CD4-positive, alpha-beta T cell (primary cell): ENCODE measurements at regions not wholly inside any gene's neighbourhood (a gene's known extent, or its start where the extent isn't known, plus 50 kb on each side); places are given as distances from the start of the nearest gene placed in this dataset.

Experiments used
- ATAC-seq: fragments of 200-7000 bp; cut with Tn5 transposase; one replicate; pipeline ENCODE4 v1.10.0; 2022; ENCODE audit warnings: mild to moderate bottlenecking; ENCODE audit not compliant: poor library complexity
- CTCF ChIA-PET: fragments of 350-600 bp; sonication (Branson Sonifier 250); formaldehyde crosslinking; loops from one replicate; lab custom pipeline; 2021; ENCODE audit warnings: antibody characterized with exemption, inconsistent platforms; lab: Charles Lee
- POLR2A ChIA-PET: fragments of 350-600 bp; sonication (Branson Sonifier 250); formaldehyde crosslinking; loops from one replicate; lab custom pipeline; 2021; ENCODE audit warnings: antibody characterized with exemption, inconsistent platforms; lab: Charles Lee
- DNase-seq, 14 experiments: peaks; one replicate each; pipeline ENCODE4 v3.0.0-alpha.2; 2013 to 2020; ENCODE audit warnings: mixed read lengths in 2 of 14
- H3K27ac ChIP-seq, 2 donors: one replicate each; pipeline versions ENCODE4 v1.5.1 to v1.7.0; 2013; ENCODE audit warnings: low read length in 2 of 2, low read depth in 1 of 2, mild to moderate bottlenecking in 1 of 2
- H3K27me3 ChIP-seq, 2 experiments: 1 replicate in 1 of 2; 2 replicates in 1 of 2; pipeline versions ENCODE4 v1.6.1 to v1.7.0; 2013; ENCODE audit warnings: low read length in 2 of 2, control low read depth in 1 of 2, mild to moderate bottlenecking in 1 of 2, moderate library complexity in 1 of 2; ENCODE audit not compliant: insufficient read depth in 2 of 2, control insufficient read depth in 1 of 2
- H3K36me3 ChIP-seq: one replicate; pipeline ENCODE4 v1.6.1; 2013; ENCODE audit warnings: low read length, control low read depth; ENCODE audit not compliant: insufficient read depth
- H3K4me1 ChIP-seq: one replicate; pipeline ENCODE4 v1.6.1; 2013; ENCODE audit warnings: low read length, control low read depth; ENCODE audit not compliant: insufficient read depth
- H3K4me3 ChIP-seq: one replicate; pipeline ENCODE4 v1.5.1; 2013; ENCODE audit warnings: mild to moderate bottlenecking, low read length, moderate library complexity
- H3K9me3 ChIP-seq, 2 experiments: 1 replicate in 1 of 2; 2 replicates in 1 of 2; pipeline versions ENCODE4 v1.6.1 to v1.7.0; 2013; ENCODE audit warnings: low read length in 2 of 2, mild to moderate bottlenecking in 2 of 2, control low read depth in 1 of 2, moderate library complexity in 1 of 2; ENCODE audit not compliant: control insufficient read depth in 1 of 2, insufficient read depth in 1 of 2
- H3K27ac Mint-ChIP-seq: one replicate; pipeline ENCODE4 v1.8.0; 2020; ENCODE audit warnings: mixed read lengths
- H3K27me3 Mint-ChIP-seq: one replicate; pipeline ENCODE4 v1.8.0; 2021; ENCODE audit warnings: mixed read lengths
- H3K36me3 Mint-ChIP-seq: one replicate; pipeline ENCODE4 v1.8.0; 2021; ENCODE audit warnings: low read depth, mixed read lengths
- H3K4me1 Mint-ChIP-seq: one replicate; pipeline ENCODE4 v1.8.0; 2021; ENCODE audit warnings: low read depth, mixed read lengths
- H3K4me3 Mint-ChIP-seq: one replicate; pipeline ENCODE4 v1.8.0; 2020; ENCODE audit warnings: mild to moderate bottlenecking, mixed read lengths
- H3K9me3 Mint-ChIP-seq: one replicate; pipeline ENCODE4 v1.8.0; 2020; ENCODE audit warnings: mixed read lengths
- CTCF ChIP-seq: fragments of 200-600 bp; IDR thresholded peaks from one replicate; pipeline ENCODE4 v1.8.0; 2022; ENCODE audit warnings: antibody characterized with exemption, mild to moderate bottlenecking
- intact Hi-C, 2 experiments: fragments of 100-400 bp; cut with DNase I in 1 of 2; cut with micrococcal nuclease in 1 of 2; formaldehyde crosslinking; loops; one replicate each; pipeline versions ENCODE4 v1.15.1 to v1.9.0; 2023 to 2025; cut with DNase I, micrococcal nuclease

DNA sequence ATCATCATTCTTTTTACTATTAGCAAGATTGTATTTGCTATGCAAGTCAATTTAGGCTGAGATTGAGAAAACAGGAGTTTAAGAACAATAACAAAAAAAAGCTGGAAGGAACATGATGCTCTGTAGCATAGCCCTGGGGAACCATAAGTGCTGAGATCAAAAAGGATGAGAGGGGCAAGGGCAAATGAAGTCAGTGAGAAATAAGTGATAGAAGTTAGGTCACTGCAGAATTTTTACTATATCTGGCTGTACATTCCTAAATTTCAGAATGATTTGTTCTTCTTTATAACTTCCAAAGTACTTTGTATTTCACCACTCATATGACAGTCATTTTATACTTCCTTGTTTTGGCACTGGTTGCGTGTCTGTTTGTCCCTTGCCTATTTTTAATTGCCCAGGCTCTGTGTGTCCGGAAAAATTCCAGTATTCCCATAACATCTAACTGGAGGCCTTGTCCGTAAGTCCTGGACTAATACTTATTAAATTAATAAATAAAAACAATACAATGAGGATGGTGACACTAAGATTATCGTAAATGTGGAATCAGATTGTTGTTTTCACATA, 444.7 kb downstream of the TENT5A start:
- Mint-ChIP-seq H3K4me1 (no peaks in the 10 kb centered on the region), H3K27ac (no peak overlapping the region), H3K4me3 (no peak overlapping the region), H3K36me3 (no peaks in the 10 kb centered on the region), H3K9me3 (peaks cover 3% of the 10 kb centered on the region), H3K27me3 (no peaks in the 10 kb centered on the region)
- Histone ChIP-seq H3K4me1 (no peaks in the 10 kb centered on the region), H3K27ac (no peak overlapping the region), H3K4me3 (no peak overlapping the region), H3K36me3 (no peaks in the 10 kb centered on the region), H3K9me3 (no peaks in the 10 kb centered on the region), H3K27me3 (no peaks in the 10 kb centered on the region)
- intact Hi-C loops: no loop called here
- ChIA-PET CTCF (no interaction called here), POLR2A (no interaction called here)
- DNase-seq (no peak), ATAC-seq (no peak)
- TF ChIP-seq CTCF: no peak

GRCh38 chr6:81304466-81304865, 448.0 kb downstream of the TENT5A start:
- Histone ChIP-seq H3K27me3 (no peaks in the 10 kb centered on the region), H3K27ac (no peak overlapping the region), H3K36me3 (no peaks in the 10 kb centered on the region), H3K4me3 (no peak overlapping the region), H3K9me3 (no peaks in the 10 kb centered on the region), H3K4me1 (no peaks in the 10 kb centered on the region)
- DNase-seq (no peak), ATAC-seq (no peak)
- Mint-ChIP-seq H3K27ac (no peak overlapping the region), H3K27me3 (no peaks in the 10 kb centered on the region), H3K36me3 (no peaks in the 10 kb centered on the region), H3K9me3 (no peaks in the 10 kb centered on the region), H3K4me3 (no peak overlapping the region), H3K4me1 (no peaks in the 10 kb centered on the region)
- intact Hi-C loops: no loop called here
- ChIA-PET POLR2A (no interaction called here), CTCF (no interaction called here)
- no peak for TF ChIP-seq CTCF

DNA sequence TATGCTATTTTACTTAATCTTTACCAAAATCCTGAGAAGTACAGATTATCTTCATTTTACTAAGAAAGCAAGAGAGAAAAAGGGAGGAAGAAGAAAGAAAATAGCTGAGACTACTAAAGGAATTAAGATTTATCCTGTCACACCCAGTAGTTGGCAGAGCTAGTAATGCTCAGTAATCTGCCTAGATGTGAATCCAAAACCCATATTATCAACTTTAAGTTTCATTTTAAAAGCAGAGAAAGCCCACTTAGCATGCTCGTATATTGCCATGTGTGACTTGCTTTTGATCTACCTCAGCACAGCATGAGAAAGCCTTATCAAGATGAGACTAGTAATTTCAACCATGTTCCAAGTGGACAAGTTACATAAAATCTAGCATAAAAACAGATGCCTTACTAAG, 451.5 kb downstream of the TENT5A start:
- Mint-ChIP-seq H3K4me3 (no peak overlapping the region), H3K36me3 (no peaks in the 10 kb centered on the region), H3K9me3 (no peaks in the 10 kb centered on the region), H3K27me3 (no peaks in the 10 kb centered on the region), H3K4me1 (no peaks in the 10 kb centered on the region), H3K27ac (no peak overlapping the region)
- ChIA-PET CTCF (no interaction called here), POLR2A (no interaction called here)
- H3K27me3 ChIP-seq: no peaks in the 10 kb centered on the region
- no peaks in the 10 kb centered on the region for H3K9me3 ChIP-seq
- intact Hi-C loops: no loop called here
- no peaks in the 10 kb centered on the region for H3K36me3 ChIP-seq
- no peak for TF ChIP-seq CTCF
- no peak overlapping the region for H3K27ac ChIP-seq
- ATAC-seq: no peak
- no peak overlapping the region for H3K4me3 ChIP-seq
- no peaks in the 10 kb centered on the region for H3K4me1 ChIP-seq
- DNase-seq: no peak
